Stimulated activated CD8-positive, alpha-beta memory T cell treated with anti-CD3 and anti-CD28 coated beads, Interleukin-4, amount 100 ng/mL, for 48 hours (primary cell): ENCODE measurements at regions not wholly inside any gene's neighbourhood (a gene's known extent, or its start where the extent isn't known, plus 50 kb on each side); places are given as distances from the start of the nearest gene placed in this dataset.
"Not testable (repeated sequence)": the region's sequence is repeated elsewhere in the genome, so short reads cannot be mapped to it uniquely, and the experiment has no call there.

ENCODE experiments used
- DNase-seq: peaks from one replicate; pipeline ENCODE4 v3.0.0-alpha.2; 2020

DNA sequence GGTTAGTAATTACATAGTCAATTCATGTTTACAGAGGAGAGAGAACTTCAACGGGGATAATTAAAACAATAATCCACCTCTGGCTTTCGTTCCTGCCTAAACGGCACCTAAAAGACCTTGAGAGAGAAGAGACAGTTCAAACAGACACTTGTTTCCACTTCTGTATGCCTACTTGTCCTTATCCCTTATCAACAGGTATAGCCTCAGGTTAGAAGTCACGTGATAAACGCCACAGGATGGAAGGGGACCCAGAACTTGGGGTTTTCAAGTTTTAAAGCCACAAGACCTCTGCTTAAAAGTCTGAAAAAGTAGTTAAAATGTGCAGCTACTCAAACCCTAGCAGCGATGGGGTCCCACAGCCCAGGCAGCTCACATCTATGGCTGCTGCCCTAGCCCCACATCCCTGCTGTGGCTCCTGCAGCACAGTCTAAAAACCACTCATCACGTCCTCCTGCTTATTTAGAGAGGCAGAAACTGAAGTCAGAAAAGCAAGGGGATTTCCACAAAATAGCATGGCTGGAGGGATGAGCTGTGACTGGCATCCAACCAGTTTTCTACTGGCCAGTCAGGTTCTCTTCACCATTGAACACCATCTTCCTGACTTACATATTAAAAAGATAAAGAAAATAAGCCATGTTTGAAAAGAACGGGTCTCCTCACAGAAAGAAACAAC is 51.2 kb upstream of the SEC16B start:
- DNase-seq = no peak

DNA sequence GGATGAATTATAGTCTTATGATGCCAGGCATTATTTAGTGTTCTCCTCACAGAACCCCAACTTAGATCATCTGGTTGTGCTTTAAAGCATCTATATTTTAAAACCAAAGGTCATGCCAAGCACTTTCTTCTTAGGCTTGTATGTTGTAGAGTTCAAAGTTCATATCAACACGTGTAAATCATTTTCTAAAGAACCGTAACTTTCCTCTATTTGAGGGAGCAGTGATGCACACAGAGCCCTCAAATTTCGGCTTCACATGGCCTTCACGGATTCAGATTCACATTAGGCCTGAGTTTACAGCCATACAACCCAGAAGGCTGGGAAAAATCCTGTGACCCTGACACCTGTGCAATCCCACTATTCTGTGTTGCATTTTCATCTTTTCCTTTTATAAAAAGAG is 52.1 kb upstream of the SEC16B start:
- DNase-seq = no peak

DNA sequence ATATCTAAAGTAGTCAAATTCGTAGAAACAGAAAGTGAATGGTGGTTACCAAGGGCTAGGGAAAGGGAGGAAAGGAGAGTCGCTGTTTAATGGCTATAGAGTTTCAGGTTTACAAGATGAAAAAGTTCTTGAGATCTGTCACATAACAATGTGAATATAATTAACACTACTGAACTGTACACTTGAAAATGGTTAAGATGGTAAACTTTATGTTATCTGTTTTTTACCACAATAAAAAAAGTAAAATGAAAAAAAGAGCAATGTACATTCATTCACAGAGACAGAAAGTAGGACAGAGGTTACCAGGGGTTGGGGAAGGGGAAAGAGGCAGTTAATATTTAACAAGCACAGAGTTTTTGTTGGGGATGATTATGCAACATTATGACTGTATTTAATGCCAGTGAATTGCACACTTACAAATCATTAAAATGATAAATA is 53.3 kb upstream of the SEC16B start:
- no peak for DNase-seq

DNA sequence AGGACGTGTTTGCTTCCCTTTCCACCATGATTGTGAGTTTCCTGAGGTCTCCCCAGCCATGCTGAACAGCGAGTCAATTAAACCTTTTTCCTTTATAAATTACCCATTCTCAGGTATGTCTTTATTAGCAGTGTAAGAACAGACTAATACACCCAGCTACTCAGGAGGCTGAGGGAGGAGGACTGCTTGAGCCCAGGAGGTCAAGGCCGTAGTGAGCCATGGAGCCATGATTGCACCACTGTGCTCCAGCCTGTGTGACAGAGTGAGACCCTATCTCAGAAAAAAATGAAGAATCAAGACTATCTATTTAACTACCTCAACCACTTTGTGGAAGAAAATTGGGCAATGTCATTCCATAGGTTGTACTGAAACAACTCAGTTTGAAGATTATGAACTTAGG is 54.6 kb upstream of the SEC16B start:
- DNase-seq = no peak

DNA sequence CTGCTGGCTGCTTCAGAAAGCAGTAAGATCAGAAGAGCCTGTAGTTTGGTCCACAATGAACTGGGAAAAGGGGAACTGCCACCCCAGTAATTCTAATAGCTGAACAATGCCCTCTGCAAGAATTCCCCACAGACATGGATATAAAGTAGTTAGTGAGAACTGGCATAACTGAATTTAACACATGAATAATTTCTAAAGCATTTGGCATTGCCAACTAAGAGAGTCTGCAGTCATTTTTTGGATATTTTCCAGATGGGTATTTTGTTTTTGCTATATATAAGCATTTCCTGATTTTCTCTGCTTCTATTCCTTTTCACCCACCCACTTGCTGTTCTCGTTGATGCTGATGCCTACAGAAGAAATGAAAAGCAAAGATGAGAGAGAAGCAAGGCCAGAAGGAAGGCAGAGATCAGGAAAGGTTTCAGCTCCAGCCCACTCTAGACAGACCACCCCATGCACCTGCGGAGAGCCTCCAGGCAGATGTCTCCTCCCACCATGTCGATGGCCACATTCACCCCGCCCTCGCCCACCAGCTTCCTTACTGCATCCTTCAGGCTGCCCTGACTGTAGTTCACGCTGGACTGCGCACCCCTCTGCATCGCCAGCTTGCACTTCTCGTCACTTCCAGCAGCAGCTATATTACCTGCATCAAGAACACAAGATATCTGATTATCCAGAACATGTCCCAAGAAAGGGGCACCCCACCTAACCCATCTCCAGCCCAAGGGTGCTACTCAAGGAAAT is 55.9 kb upstream of the SEC16B start:
- DNase-seq = no peak

DNA sequence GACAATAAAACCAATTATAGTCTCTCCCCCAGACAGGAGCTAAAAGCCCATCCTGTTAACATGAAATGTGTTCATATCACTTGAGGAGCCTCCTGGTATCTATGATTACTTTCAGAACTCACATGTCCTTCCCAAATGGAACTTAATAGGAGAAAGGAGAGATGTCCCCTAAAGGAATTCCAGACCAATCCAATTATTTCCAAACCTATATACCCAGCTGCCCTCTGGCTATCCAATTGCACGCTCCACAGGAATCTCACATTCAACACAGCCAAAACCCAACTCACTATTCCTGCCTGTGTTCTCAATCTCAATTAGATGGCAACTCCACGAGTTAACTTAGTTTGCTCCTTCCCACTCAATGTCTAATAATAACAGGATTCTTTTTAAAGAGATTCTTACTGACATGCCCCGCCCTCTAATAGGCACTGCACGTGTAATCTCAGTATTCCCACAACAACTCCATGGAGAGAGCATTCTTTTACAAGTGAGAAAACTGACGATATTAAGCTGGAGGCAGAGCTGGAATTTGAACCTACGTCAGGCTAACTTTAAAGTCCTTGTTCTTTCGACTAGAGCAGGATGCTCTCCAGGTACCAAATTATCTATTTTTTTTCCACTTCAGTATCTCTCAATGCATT is 59.1 kb upstream of the SEC16B start:
- no peak for DNase-seq

DNA sequence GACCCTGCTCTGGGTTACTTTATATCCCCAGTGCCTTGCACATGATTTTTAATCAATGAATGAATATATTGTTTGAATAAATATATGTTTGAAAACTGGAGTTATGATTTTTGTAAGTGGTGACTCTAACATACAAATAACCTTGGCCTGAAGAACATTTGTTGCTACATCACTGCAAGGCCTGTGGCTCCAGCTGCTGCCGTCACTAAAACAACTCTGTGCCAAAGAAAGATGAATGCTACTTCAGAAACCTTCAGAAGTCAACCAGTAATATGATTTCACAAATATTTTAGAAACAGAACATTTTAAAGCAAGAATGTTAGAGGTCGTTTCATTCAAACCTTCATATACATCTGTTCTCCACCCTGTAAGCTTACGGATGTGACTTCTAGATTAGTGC is 60.6 kb upstream of the SEC16B start:
- DNase-seq = no peak

DNA sequence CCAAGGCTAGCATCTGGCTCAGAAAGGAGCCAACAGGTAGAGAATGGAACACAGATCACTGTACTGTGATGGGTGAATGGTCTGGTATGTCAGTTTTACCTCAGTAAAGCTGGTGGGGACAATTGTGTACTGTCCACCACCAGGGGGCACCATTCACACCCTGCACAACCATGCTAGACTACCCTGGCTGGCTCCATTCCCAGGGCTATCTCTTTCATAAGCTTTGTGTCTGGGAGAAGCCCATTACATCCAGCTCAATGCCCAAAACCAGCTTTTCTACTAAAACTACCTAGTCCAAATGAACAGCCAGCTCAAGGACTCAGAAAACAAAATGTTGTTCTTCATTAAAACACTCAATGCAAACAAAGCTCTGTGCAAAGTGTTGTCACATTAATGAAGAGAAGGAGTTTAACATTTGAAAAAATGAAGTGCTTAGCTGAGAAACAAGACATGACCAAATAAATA is 62.0 kb upstream of the RASAL2 start:
- peak; percentile 60 for DNase-seq

DNA sequence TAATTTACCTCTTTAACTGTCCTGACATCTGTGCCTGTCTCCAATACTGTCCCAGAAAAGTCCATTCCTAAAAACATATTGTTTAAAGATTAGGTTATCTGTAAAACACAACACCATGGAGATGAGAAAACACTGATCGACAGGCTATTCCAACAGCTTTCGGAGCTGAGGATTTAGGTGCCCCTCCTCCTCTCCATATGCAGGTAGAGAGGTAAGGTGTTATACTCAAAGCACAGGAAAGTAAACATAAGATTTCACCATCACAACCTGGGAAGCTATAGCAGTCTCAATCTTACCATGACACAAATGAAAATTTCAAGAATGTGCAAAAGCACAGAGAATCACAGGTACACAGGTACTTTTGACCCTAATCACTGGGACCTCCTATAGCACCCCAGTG is 60.9 kb upstream of the RASAL2 start:
- no peak for DNase-seq

DNA sequence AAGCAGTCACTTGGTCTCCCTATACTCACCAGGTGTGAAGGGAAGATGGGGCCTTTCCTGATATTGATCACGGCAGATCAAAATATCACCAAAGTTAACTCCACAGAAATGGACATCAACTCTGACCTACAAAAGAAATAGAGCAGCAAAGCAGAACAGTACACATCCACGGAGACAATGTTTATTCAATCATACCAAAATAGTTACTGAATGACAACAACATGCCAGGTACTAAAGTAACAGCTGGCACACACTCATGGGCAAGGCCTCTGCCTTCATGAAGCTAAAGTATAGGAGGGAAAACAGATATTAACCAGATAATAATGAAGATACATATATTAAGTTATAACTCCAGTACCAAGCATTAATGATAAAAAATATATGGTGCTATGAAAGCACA is 59.2 kb upstream of the RASAL2 start:
- no peak for DNase-seq

DNA sequence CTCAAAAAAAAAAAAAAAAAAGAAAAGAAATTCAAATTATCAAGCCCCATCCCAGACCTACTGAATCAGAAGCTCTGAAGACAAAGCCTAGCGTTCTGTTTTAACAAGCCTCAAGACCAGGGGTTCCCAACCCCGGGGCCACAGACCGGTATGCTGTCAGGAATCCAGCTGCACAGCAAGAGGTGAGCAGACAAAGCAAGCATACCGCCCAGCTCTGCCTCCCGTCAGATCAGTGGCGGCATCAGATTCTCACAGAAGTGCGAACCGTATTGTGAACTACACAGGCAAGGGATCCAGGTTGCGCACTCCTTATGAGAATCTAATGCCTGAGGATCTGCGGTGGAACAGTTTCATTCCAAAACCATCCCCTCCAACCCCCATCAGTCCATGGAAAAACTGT is 57.8 kb upstream of the RASAL2 start:
- no peak for DNase-seq

DNA sequence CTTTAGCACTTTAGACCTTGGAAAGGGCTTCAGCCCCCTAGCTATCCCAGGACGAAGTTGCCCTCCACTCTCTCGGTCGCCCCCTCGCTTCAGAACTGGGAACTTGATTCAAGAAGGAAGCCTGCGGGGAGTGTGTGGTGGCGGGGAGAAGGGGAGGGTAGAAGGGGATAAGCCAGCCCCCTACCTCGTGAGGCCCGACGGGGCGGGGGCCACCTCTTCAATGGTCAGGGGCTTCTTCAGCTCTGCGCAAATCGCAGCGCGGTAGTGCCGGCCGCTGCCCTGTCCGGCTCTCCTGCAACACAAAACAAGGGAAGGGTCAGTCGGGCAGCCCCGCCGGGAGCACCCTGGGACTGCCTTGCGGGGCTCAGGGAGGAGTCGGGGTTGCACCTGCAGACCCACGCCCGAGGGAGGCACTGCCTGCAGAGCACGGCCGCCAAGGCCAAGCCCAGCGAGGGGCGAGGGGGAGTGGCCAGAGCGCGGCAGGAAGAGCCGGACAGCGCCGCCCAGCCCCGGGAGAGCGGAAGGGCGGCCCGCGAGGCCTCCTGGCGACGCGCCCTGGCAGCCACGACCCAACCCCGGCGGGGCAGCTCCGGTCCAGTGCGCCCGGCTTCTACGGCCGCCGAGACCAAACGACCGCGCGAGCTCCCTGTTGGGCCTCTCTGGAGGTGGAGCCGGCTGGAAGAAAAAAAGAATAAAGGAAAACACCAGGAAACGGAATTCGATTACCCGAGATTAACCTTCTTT is 56.2 kb upstream of the RASAL2 start:
- DNase-seq = no peak

DNA sequence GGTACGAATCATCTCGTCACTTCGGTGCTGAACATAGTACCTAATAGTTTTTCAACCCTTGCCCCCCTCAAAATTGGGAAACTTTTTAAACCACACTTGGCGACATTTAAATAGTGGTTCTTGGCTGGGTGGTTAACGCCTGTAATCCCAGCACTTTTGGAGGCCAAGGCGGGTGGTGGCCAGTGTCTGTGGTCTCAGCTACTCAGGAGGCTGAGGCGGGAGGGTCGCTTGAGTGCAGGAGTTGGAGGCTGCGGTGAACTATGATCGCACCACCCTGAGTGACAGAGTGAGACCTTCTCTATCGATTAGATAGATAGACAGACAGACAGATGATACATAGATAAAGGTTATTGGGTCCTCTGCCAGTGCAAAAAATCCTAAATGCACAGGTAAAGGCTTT is 55.5 kb upstream of the RASAL2 start:
- no peak for DNase-seq

DNA sequence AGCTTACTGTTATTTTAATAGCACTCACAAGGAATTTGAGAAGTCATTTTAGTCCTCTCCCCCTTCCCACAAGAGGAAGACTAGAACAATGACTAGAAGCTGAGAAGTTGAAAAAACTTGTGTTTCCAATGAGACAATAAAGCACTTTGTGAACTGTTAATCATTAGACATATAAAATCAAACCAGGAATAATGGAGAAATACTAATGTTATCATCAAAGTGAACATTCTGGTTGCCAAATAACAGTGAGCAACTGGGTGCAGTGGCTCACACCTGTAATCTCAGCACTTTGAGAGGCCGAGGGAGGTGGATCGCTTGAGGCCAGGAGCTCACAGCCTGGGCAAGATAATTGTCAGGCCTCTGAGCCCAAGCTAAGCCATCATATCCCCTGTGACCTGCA is 54.0 kb upstream of the RASAL2 start:
- DNase-seq = no peak

DNA sequence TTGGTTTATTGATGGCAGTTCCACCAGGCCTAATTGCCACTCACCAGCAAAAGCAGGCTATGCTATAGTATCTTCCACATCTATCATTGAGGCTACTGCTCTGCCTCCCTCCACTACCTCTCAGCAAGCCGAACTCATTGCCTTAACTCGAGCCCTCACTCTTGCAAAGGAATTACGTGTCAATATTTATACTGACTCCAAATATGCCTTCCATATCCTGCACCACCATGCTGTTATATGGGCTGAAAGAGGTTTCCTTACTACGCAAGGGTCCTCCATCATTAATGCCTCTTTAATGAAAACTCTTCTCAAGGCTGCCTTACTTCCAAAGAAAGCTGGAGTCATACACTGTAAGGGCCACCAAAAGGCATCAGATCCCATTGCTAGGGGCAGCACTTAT is 50.0 kb upstream of the RASAL2 start:
- DNase-seq = not testable (repeated sequence)
